Stomach (tissue), 4 donors: ENCODE measurements at regions not wholly inside any gene's neighbourhood (a gene's known extent, or its start where the extent isn't known, plus 50 kb on each side); places are given as distances from the start of the nearest gene placed in this dataset.

Source experiments
- CTCF ChIP-seq, 7 experiments: fragments of 450-650 bp in 4 of 7; fragments of 200-600 bp in 3 of 7; sonication (generic) in 3 of 7; IDR thresholded peaks; one replicate each; pipeline ENCODE4 v1.5.1; 2016 to 2019; ENCODE audit warnings: antibody characterized with exemption in 7 of 7, control low read depth in 2 of 7, mild to moderate bottlenecking in 1 of 7
- POLR2A ChIP-seq, 4 donors: fragments of 450-650 bp; IDR thresholded peaks; one replicate each; pipeline ENCODE4 v1.6.1; 2016; ENCODE audit warnings: antibody characterized with exemption in 4 of 4, control low read depth in 2 of 4, mild to moderate bottlenecking in 1 of 4, moderate library complexity in 1 of 4
- POLR2AphosphoS5 ChIP-seq, 3 donors: sonication (generic); formaldehyde crosslinking; IDR thresholded peaks; one replicate each; pipeline ENCODE4 v1.6.1; 2016; ENCODE audit warnings: antibody characterized with exemption in 3 of 3

GRCh38 chrY:15456491-15456890 is 932.2 kb downstream of the NLGN4Y start:
- no peak for TF ChIP-seq CTCF (IDR thresholded peaks at IDR 0.05)
- no peak for TF ChIP-seq POLR2AphosphoS5 (IDR thresholded peaks at IDR 0.05)
- TF ChIP-seq POLR2A (IDR thresholded peaks at IDR 0.05), result no peak
